Tibial nerve (tissue), 3 donors: ENCODE measurements at regions not wholly inside any gene's neighbourhood (a gene's known extent, or its start where the extent isn't known, plus 50 kb on each side); places are given as distances from the start of the nearest gene placed in this dataset.

Experiments used
- POLR2A ChIP-seq, 2 donors: fragments of 450-650 bp; IDR thresholded peaks; one replicate each; pipeline ENCODE4 v1.6.1; 2017; ENCODE audit warnings: antibody characterized with exemption in 2 of 2, mild to moderate bottlenecking in 2 of 2, moderate library complexity in 2 of 2
- TF ChIP-seq, protein P1 (sequence below), 5 experiments: fragments of 200-600 bp in 3 of 5; fragments of 450-650 bp in 2 of 5; sonication (generic) in 3 of 5; IDR thresholded peaks; one replicate each; pipeline ENCODE4 v1.5.1; 2016 to 2019; ENCODE audit warnings: antibody characterized with exemption in 5 of 5, mild to moderate bottlenecking in 3 of 5, moderate library complexity in 2 of 5

DNA sequence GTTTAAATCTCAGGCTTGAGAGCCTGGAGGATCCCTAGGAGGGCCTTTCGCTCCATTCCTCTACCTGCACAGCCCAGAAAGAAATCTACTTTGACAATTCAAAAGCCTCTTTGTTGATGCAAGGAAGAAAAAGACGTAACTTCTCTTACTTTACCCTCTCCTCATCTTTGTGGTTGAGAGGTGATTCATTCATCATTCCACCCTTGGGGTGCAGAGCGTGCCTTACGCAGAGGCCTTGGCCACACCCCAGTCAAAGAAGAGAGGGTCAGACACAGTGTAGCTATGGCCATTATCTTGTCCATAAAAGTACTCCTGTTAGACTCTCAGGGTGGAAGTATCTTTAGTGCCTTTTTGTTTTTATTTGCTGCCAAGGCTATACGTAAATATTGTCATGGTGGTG is 184.0 kb downstream of the IRS2 start:
- TF ChIP-seq, protein P1, sequence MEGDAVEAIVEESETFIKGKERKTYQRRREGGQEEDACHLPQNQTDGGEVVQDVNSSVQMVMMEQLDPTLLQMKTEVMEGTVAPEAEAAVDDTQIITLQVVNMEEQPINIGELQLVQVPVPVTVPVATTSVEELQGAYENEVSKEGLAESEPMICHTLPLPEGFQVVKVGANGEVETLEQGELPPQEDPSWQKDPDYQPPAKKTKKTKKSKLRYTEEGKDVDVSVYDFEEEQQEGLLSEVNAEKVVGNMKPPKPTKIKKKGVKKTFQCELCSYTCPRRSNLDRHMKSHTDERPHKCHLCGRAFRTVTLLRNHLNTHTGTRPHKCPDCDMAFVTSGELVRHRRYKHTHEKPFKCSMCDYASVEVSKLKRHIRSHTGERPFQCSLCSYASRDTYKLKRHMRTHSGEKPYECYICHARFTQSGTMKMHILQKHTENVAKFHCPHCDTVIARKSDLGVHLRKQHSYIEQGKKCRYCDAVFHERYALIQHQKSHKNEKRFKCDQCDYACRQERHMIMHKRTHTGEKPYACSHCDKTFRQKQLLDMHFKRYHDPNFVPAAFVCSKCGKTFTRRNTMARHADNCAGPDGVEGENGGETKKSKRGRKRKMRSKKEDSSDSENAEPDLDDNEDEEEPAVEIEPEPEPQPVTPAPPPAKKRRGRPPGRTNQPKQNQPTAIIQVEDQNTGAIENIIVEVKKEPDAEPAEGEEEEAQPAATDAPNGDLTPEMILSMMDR (IDR thresholded peaks at IDR 0.05): no peak
- no peak for TF ChIP-seq POLR2A (IDR thresholded peaks at IDR 0.05)
